ENCODE measurements at regions not wholly inside any gene's neighbourhood (a gene's known extent, or its start where the extent isn't known, plus 50 kb on each side); places are given as distances from the start of the nearest gene placed in this dataset.

DNA sequence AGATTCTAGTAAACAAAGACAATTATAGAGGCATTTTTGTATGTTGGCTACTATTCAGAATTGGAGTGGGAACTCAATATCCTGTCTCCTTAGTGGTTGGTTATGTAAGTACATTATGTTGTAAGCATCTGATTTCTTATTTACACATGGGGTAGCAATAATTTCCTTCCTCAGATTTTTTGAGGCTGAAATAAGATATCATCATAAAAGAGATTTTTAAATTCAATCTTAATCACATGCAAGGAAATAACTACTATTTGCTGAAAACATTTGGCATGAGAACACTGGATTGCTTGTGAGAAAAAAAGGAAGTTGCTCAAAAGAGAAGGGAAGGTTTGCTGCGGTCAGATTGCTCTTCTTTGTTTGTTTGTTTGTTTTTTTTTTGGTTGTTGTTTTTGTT, 437.7 kb upstream of the HS3ST1 start:
- no peak for TF ChIP-seq POLR2A (IDR thresholded peaks at IDR 0.05)
- TF ChIP-seq, protein P1, sequence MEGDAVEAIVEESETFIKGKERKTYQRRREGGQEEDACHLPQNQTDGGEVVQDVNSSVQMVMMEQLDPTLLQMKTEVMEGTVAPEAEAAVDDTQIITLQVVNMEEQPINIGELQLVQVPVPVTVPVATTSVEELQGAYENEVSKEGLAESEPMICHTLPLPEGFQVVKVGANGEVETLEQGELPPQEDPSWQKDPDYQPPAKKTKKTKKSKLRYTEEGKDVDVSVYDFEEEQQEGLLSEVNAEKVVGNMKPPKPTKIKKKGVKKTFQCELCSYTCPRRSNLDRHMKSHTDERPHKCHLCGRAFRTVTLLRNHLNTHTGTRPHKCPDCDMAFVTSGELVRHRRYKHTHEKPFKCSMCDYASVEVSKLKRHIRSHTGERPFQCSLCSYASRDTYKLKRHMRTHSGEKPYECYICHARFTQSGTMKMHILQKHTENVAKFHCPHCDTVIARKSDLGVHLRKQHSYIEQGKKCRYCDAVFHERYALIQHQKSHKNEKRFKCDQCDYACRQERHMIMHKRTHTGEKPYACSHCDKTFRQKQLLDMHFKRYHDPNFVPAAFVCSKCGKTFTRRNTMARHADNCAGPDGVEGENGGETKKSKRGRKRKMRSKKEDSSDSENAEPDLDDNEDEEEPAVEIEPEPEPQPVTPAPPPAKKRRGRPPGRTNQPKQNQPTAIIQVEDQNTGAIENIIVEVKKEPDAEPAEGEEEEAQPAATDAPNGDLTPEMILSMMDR (IDR thresholded peaks at IDR 0.05), result no peak

Data from tibial nerve (tissue), 3 donors.